ENCODE measurements at regions not wholly inside any gene's neighbourhood (a gene's known extent, or its start where the extent isn't known, plus 50 kb on each side); places are given as distances from the start of the nearest gene placed in this dataset.

DNA sequence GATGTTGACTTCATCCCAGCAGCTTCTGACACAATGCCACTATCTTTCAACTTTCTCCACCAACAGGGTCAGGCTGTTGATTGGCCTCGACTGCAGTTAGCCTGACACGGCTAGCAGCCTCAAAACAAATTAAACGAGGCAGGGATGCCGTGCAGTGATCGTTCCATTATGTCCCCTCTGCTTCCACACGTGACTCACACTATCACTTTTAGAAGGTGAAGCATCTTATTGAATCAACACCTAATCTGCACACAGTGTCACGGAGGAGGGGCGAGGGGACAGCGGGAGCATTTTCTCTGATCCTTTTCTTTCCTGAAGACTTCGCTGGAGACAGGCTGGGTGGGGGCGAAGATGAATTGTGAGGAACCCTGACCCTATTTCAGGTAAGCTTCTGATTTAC is 241.9 kb upstream of the ZNF507 start:
- DNase-seq (ENCODE audit: insufficient read length, low spot score) (no peak), FAIRE-seq (no peak)
- TF ChIP-seq, protein P1, sequence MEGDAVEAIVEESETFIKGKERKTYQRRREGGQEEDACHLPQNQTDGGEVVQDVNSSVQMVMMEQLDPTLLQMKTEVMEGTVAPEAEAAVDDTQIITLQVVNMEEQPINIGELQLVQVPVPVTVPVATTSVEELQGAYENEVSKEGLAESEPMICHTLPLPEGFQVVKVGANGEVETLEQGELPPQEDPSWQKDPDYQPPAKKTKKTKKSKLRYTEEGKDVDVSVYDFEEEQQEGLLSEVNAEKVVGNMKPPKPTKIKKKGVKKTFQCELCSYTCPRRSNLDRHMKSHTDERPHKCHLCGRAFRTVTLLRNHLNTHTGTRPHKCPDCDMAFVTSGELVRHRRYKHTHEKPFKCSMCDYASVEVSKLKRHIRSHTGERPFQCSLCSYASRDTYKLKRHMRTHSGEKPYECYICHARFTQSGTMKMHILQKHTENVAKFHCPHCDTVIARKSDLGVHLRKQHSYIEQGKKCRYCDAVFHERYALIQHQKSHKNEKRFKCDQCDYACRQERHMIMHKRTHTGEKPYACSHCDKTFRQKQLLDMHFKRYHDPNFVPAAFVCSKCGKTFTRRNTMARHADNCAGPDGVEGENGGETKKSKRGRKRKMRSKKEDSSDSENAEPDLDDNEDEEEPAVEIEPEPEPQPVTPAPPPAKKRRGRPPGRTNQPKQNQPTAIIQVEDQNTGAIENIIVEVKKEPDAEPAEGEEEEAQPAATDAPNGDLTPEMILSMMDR (IDR thresholded peaks at IDR 0.05; ENCODE audit: insufficient read depth, missing control alignments): no peak

DNA sequence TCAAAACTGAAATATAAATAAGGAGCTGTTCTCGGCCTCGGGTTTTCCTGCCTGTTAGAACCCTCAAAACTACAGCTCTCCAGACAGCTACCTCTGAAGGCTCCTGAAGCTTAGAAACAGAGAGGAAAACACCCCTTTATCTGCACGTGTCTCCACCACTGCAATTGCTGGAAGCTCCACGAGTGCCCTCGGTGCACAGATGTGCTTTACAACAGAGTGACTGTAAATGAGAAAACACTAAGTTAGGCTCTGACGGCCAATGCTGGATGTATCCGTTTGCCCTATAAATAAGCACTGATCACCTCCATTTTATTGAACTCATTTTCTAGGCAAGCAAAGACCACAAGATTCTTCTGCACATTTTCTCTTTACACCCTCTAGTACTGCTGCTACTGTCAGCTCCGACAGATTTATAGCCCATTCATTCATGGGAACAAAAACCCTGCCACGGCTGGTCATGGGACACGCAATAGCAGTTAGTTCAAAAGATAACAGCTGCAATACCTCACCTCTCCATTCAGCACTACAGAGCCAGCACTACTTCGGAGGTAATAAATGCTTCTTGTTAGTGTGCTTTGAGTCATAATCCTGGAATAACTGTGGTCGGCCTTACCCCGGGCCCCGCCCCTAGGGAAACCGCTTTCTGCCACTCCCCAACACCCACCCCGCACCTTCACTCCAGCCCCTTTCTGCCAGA is 241.1 kb upstream of the ZNF507 start:
- FAIRE-seq (no peak), DNase-seq (ENCODE audit: insufficient read length, low spot score) (no peak)
- TF ChIP-seq, protein P1 (IDR thresholded peaks at IDR 0.05; ENCODE audit: insufficient read depth, missing control alignments): no peak

DNA sequence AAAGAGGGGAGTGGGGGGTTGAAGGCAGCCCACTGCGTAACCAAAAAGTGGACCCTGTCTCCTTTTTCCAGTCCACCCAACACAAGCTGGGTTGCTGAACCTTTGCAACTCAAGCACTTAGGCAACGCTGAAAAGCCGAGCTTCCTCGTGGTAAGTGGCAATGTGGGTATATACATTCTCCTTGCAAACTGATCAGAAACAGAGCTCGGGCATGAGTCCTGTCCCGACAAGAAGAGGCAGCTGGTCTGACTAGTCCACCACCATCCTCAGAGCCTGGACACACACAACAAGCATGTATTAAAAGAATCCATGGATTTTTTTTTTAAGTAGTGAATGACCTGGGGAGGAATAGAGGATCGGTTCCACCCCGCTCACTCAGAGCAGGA is 240.6 kb upstream of the ZNF507 start:
- TF ChIP-seq, protein P1 (IDR thresholded peaks at IDR 0.05; ENCODE audit: insufficient read depth, missing control alignments): no peak

DNA sequence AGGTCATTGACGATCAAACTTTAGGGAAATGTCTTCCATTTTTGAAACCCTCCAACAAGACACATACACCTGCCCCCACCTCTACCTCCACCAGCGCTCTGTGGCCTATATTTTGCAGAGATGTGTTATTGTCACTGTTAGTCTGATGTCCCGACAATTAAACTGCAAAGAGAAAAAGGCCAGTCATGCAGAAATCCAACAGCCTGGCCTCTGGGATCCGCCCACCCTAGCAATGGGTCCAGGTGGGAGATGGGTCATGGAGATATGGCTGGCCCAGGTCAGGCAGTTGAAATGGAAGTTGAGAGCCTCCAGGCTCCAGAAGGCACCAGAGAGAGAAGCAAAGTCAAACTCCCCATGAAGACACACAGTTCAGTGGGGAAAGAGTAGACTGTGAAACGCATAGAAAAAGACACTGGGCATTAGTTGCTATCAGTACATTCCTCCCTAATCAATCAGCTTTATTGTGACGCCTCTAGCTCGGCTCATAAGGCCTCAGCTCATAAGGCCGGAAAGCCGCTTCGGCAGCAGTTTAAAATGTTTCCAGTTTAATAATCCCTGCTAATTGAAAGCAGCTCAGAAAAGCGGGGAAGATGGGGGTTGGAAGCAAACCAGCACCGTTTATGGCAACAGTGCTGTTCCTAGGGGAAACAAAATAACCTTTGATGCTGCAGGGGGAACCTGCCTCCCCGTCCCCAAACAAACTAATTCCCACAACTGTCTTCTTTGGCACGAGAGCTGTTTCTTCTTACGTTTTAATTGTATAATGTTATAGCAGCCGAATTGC is 239.7 kb upstream of the ZNF507 start:
- DNase-seq (ENCODE audit: insufficient read length, low spot score) (peak; percentile 41), FAIRE-seq (no peak)
- TF ChIP-seq, protein P1 (IDR thresholded peaks at IDR 0.05; ENCODE audit: insufficient read depth, missing control alignments): no peak

More for the DNA sequence above, 240.6 kb upstream of the ZNF507 start:
- DNase-seq (ENCODE audit: insufficient read length, low spot score): no peak
- FAIRE-seq: no peak

DNA sequence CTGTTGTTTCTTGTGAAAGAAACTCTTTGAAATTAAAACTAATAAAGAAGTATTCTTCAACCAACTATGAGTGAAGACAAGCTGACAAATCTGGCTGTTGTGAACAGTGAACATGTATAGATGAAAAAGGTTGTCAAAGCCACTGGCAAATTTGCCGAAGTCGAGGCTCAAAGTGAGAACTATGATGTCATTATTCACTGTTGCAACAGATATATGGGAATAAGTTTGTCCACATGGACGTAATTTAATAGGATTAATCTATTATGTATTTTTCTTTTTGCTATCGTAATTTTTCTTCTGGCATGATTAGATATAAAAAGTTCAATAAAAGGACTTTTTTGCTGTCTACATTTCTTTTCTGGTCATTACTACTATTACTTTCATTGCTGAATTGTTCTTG is 223.2 kb upstream of the ZNF507 start:
- FAIRE-seq (no peak), DNase-seq (ENCODE audit: insufficient read length, low spot score) (no peak)
- TF ChIP-seq, protein P1 (IDR thresholded peaks at IDR 0.05; ENCODE audit: insufficient read depth, missing control alignments): no peak

DNA sequence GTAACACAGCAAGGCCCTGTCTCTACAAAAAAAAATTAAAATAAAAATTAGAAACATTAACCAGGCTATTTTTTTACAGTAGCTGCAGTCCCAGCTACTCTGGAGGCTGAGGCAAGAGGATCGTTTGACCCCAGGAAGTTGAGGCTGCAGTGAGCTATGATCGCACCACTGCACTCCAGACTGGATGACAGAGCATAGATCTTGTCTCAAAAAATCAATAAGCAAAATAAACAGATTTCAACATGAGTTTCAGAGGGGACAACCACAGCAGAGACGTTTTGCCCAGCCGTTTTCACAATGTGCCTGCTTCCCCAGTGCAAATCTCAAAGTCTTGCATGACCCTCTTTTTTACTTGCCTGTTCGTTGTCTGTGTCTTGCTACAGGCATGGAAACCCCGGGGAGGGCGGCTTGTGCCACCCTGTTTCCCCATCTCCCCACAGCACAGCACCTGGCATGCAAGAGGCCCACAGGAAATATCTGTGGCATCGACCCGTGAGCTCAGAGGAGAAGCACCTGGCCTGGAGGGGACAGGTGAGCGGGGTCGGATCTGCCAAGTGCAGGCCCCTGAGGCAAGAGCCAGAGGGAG is 222.0 kb upstream of the ZNF507 start:
- TF ChIP-seq, protein P1 (IDR thresholded peaks at IDR 0.05; ENCODE audit: insufficient read depth, missing control alignments): no peak
- no peak for FAIRE-seq
- no peak for DNase-seq (ENCODE audit: insufficient read length, low spot score)
